ENCODE measurements at regions not wholly inside any gene's neighbourhood (a gene's known extent, or its start where the extent isn't known, plus 50 kb on each side); places are given as distances from the start of the nearest gene placed in this dataset.
"Not testable (repeated sequence)": the region's sequence is repeated elsewhere in the genome, so short reads cannot be mapped to it uniquely, and the experiment has no call there.

DNA sequence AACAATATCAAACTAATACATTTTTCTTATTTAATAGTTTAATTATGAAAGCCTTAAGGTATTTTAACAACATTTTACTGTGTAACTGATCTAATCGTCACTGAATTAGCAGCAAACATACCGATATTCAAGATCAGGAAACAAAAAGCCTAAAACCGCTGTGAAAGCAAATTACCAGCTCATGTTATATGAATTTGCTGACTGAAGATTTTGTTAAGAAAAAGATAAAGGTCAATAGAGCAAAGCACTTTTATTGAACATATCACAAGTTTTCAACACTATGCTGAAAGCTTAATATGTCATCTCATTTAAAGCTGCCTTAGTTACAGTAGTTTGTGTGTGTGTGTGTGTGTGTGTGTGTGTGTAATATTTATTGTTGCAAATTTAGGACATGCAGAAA lies 1634.9 kb upstream of the NUDT12 start:
- no peak for DNase-seq (ENCODE audit: low spot score)
- in situ Hi-C loops (cut with MboI; ENCODE audit: low pct_unique_long_range_greater_than_20kb, low sequenced_read_pairs, unreplicated experiment): no loop called here
- TF ChIP-seq, protein P1, sequence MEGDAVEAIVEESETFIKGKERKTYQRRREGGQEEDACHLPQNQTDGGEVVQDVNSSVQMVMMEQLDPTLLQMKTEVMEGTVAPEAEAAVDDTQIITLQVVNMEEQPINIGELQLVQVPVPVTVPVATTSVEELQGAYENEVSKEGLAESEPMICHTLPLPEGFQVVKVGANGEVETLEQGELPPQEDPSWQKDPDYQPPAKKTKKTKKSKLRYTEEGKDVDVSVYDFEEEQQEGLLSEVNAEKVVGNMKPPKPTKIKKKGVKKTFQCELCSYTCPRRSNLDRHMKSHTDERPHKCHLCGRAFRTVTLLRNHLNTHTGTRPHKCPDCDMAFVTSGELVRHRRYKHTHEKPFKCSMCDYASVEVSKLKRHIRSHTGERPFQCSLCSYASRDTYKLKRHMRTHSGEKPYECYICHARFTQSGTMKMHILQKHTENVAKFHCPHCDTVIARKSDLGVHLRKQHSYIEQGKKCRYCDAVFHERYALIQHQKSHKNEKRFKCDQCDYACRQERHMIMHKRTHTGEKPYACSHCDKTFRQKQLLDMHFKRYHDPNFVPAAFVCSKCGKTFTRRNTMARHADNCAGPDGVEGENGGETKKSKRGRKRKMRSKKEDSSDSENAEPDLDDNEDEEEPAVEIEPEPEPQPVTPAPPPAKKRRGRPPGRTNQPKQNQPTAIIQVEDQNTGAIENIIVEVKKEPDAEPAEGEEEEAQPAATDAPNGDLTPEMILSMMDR (IDR thresholded peaks at IDR 0.05; ENCODE audit: extremely low read depth, insufficient read depth, missing control alignments): no peak

DNA sequence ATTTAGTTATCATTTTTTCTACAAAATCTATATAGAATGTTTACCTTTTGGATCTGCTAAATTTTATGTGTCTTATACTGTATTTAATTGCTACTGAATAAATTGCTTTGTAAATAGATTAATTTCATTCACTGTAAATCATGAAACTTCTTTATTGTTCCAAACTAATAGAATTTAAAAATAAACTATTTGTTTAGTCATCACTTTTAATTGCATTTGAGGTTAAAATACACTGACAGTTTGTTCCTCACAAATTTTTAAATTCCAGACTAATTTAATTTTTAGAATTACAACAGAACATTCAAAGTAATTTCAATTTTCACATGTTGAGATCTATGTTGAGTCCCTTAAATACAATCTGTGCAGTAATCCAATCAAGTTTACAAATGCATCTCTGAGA lies 1633.2 kb upstream of the NUDT12 start:
- DNase-seq (ENCODE audit: low spot score): no peak
- in situ Hi-C loops (cut with MboI; ENCODE audit: low pct_unique_long_range_greater_than_20kb, low sequenced_read_pairs, unreplicated experiment): no loop called here
- TF ChIP-seq, protein P1 (IDR thresholded peaks at IDR 0.05; ENCODE audit: extremely low read depth, insufficient read depth, missing control alignments): no peak

DNA sequence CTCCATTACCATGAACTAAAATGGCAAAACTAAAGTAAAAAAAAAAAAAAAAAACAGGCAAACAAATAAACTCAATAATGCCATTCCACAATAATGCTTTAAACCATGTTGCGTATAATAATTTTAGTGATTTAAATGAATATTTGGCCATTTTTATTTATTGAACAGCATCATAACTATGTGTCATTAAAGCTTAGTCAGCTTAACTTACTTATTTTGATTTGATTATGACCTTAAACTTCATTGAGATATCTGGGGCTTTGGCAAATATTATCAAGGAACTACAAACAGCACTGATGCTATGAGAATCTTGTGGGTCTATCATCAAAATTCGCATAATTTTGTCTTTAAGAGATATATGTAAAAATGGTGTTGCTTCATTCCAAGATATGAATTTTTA lies 1610.3 kb upstream of the NUDT12 start:
- TF ChIP-seq, protein P1 (IDR thresholded peaks at IDR 0.05; ENCODE audit: extremely low read depth, insufficient read depth, missing control alignments): no peak
- in situ Hi-C loops (cut with MboI; ENCODE audit: low pct_unique_long_range_greater_than_20kb, low sequenced_read_pairs, unreplicated experiment): no loop called here
- DNase-seq (ENCODE audit: low spot score): no peak

DNA sequence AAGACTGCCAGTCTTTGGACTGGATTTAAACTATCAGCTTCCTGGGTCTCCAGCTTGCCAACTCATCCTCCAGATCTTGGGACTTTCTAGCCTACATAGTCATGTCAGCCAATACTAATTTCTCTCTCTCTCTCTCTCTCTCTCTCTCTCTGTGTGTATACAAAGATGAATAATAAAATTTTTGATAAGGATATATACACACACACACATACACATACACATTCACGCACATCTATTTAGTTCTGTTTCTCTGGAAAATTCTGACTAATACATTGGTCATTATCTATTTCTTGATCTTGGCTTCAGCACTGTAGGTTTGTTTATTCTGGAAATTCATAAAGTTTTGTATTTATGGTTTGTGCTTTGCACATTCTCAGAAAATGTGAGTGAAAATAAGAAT lies 1606.2 kb upstream of the NUDT12 start:
- in situ Hi-C loops (cut with MboI; ENCODE audit: low pct_unique_long_range_greater_than_20kb, low sequenced_read_pairs, unreplicated experiment): no loop called here
- DNase-seq (ENCODE audit: low spot score): no peak
- TF ChIP-seq, protein P1 (IDR thresholded peaks at IDR 0.05; ENCODE audit: extremely low read depth, insufficient read depth, missing control alignments): no peak

DNA sequence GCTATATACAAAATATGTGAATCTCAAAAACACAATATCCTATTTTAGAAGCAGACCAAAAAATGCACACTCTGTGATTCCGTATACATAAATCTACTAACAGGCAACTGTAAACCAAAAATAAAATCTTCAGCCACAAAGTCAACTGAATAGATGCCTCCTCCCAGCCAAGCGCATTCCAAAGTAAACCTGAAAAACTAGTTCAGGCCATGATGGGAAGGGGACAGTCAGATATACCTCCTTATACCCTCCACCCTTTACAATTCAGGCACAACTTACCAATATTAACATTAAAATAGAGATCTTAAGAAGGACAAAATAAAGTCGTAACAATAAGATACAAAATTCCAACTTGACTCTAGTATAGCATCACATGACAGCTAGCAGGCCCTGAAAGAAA lies 1604.5 kb upstream of the NUDT12 start:
- TF ChIP-seq, protein P1 (IDR thresholded peaks at IDR 0.05; ENCODE audit: extremely low read depth, insufficient read depth, missing control alignments): no peak
- in situ Hi-C loops (cut with MboI; ENCODE audit: low pct_unique_long_range_greater_than_20kb, low sequenced_read_pairs, unreplicated experiment): no loop called here
- no peak for DNase-seq (ENCODE audit: low spot score)

DNA sequence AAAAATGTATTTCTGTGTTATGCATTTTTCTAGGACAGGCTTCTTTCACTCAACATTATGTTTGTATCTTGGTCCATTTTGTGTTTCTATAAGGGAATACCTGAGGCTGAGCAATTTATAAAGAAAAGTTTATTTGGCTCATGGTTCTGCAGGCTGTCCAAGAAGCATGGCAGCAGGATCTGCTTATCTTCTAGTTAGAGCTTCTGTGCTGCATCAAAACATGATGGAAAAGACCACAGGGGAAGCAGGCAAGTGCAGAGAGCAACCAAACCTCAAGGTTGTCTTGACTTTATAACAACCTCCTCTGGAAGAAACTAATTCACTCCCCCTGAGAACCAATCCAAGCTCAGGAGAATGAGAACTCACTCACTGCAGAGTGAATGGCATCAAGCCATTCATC lies 1601.0 kb upstream of the NUDT12 start:
- TF ChIP-seq, protein P1 (IDR thresholded peaks at IDR 0.05; ENCODE audit: extremely low read depth, insufficient read depth, missing control alignments): no peak
- DNase-seq (ENCODE audit: low spot score): no peak
- in situ Hi-C loops (cut with MboI; ENCODE audit: low pct_unique_long_range_greater_than_20kb, low sequenced_read_pairs, unreplicated experiment): no loop called here

DNA sequence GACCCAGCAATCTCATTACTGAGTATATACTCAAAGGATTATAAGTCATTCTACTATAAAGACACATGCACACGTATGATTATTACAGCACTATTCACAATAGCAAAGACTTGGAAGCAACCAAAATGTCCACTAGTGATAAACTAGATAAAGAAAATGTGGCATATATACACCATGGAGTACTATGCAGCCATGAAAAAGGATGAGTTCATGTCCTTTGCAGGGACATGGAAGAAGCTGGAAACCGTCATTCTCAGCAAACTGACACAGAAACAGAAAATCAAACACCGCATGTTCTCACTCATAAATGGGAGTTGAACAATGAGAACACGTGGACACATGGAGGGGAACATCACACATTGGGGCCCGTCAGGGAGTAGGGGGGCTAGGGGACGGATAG lies 1600.0 kb upstream of the NUDT12 start:
- DNase-seq (ENCODE audit: low spot score); in situ Hi-C loops (cut with MboI; ENCODE audit: low pct_unique_long_range_greater_than_20kb, low sequenced_read_pairs, unreplicated experiment): not testable (repeated sequence)
